Jurkat, Clone E6-1 (cell line): ENCODE measurements at regions not wholly inside any gene's neighbourhood (a gene's known extent, or its start where the extent isn't known, plus 50 kb on each side); places are given as distances from the start of the nearest gene placed in this dataset.
A peak's percentile ranks its signal among the peaks of the same experiment; 100 is the strongest.
"Not testable (repeated sequence)": the region's sequence is repeated elsewhere in the genome, so short reads cannot be mapped to it uniquely, and the experiment has no call there.

ENCODE experiments used
- DNase-seq: peaks from one replicate; pipeline ENCODE4 v3.0.0-alpha.2; 2011; ENCODE audit warnings: low read depth, low spot score
- H3K4me3 ChIP-seq: 2 replicates; pipeline ENCODE4 v1.5.1; 2011; ENCODE audit warnings: mild to moderate bottlenecking, low read length, control low read depth, moderate library complexity

- H3K4me3 ChIP-seq, result no peak overlapping the region
- no peak for DNase-seq
Observed at GRCh38 chr5:118441956-118442355, 546.4 kb downstream of the DTWD2 start.

- no peak overlapping the region for H3K4me3 ChIP-seq
- no peak for DNase-seq
Observed at GRCh38 chr5:118441034-118441433, 547.3 kb downstream of the DTWD2 start.

- H3K4me3 ChIP-seq, result no peak overlapping the region
- DNase-seq, result no peak
Observed at GRCh38 chr5:118440496-118440895, 547.9 kb downstream of the DTWD2 start.

- H3K4me3 ChIP-seq, result no peak overlapping the region
- DNase-seq, result no peak
Observed at GRCh38 chr5:118439831-118440230, 548.5 kb downstream of the DTWD2 start.

- no peak overlapping the region for H3K4me3 ChIP-seq
- DNase-seq, result no peak
Observed at GRCh38 chr5:118435131-118435530, 553.2 kb downstream of the DTWD2 start.

GRCh38 chr5:118434522-118434921 is 553.8 kb downstream of the DTWD2 start:
- no peak overlapping the region for H3K4me3 ChIP-seq
- no peak for DNase-seq

- H3K4me3 ChIP-seq, result no peak overlapping the region
- no peak for DNase-seq
Observed at GRCh38 chr5:118430076-118430475, 558.3 kb downstream of the DTWD2 start.

- DNase-seq, result no peak
- H3K4me3 ChIP-seq, result no peak overlapping the region
Observed at GRCh38 chr5:118407958-118408357, 580.4 kb downstream of the DTWD2 start.

GRCh38 chr5:118405650-118406061 is 582.7 kb downstream of the DTWD2 start:
- DNase-seq, result peak; percentile 33
- no peak overlapping the region for H3K4me3 ChIP-seq

GRCh38 chr5:118397236-118397635 is 591.1 kb downstream of the DTWD2 start:
- no peak overlapping the region for H3K4me3 ChIP-seq
- DNase-seq, result no peak

GRCh38 chr5:118392491-118392890 is 595.9 kb downstream of the DTWD2 start:
- no peak overlapping the region for H3K4me3 ChIP-seq
- no peak for DNase-seq

GRCh38 chr5:118382931-118383330 is 605.4 kb downstream of the DTWD2 start:
- not testable (repeated sequence) for DNase-seq

GRCh38 chr5:118379470-118379869 is 608.9 kb downstream of the DTWD2 start:
- DNase-seq, result no peak
- no peak overlapping the region for H3K4me3 ChIP-seq

More at GRCh38 chr5:118382931-118383330, 605.4 kb downstream of the DTWD2 start:
- not testable (repeated sequence) for H3K4me3 ChIP-seq

- DNase-seq, result no peak
- H3K4me3 ChIP-seq, result no peak overlapping the region
Observed at GRCh38 chr5:118378959-118379358, 609.4 kb downstream of the DTWD2 start.

GRCh38 chr5:118377420-118377819 is 610.9 kb downstream of the DTWD2 start:
- H3K4me3 ChIP-seq, result no peak overlapping the region
- no peak for DNase-seq

GRCh38 chr5:118371973-118372831 is 616.1 kb downstream of the DTWD2 start:
- H3K4me3 ChIP-seq, result no peak overlapping the region

GRCh38 chr5:118366429-118366828 is 621.9 kb downstream of the DTWD2 start:
- DNase-seq, result no peak
- H3K4me3 ChIP-seq, result no peak overlapping the region

More at GRCh38 chr5:118371973-118372831, 616.1 kb downstream of the DTWD2 start:
- DNase-seq, result no peak

GRCh38 chr5:118365718-118366117 is 622.6 kb downstream of the DTWD2 start:
- no peak for DNase-seq
- no peak overlapping the region for H3K4me3 ChIP-seq

- no peak for DNase-seq
- no peak overlapping the region for H3K4me3 ChIP-seq
Observed at GRCh38 chr5:118354797-118355196, 633.5 kb downstream of the DTWD2 start.

GRCh38 chr5:118353970-118354369 is 634.4 kb downstream of the DTWD2 start:
- H3K4me3 ChIP-seq, result no peak overlapping the region
- no peak for DNase-seq

- DNase-seq, result no peak
- H3K4me3 ChIP-seq, result no peak overlapping the region
Observed at GRCh38 chr5:118336468-118336867, 651.9 kb downstream of the DTWD2 start.
